ENCODE measurements at regions not wholly inside any gene's neighbourhood (a gene's known extent, or its start where the extent isn't known, plus 50 kb on each side); places are given as distances from the start of the nearest gene placed in this dataset.
A peak's percentile ranks its signal among the peaks of the same experiment; 100 is the strongest.
"Not testable (repeated sequence)": the region's sequence is repeated elsewhere in the genome, so short reads cannot be mapped to it uniquely, and the experiment has no call there.

GRCh38 chr1:147348592-147348991 lies 106.1 kb downstream of the CHD1L start:
- not testable (repeated sequence) for DNase-seq

- no peak for DNase-seq
Observed at GRCh38 chr1:147349533-147349932, 107.0 kb downstream of the CHD1L start.

DNA sequence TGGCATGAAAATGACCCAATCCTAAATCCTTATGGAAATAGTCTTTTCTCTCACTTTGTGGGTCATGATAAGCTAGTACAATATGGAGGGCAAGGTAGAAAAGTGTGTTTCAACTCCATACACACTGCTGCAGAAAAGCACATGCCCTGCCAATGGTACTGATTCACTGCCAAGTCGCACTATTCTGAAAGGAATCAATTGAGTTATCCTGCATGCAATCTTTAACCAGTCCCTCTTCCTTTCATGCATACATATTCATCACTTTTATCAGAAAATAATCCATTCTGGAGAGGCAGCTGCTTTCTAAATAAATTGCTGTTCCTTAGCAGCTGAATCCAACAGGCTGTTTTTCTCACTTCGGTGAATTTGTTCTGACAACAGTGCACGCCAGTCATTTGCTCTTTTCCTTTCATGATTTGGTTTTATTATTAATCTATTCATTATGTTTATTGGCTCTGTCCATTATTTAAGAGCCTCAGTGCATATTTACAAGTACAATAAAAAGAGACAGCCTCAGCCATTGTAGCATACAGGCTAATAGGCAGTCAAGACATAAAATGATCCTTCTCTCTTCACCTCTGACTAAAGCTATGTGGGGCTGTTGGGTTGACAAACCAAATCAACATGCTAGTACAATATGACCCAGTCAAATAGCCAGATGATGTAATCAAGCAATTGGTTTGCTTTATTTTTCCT lies 108.8 kb downstream of the CHD1L start:
- DNase-seq, result no peak

DNA sequence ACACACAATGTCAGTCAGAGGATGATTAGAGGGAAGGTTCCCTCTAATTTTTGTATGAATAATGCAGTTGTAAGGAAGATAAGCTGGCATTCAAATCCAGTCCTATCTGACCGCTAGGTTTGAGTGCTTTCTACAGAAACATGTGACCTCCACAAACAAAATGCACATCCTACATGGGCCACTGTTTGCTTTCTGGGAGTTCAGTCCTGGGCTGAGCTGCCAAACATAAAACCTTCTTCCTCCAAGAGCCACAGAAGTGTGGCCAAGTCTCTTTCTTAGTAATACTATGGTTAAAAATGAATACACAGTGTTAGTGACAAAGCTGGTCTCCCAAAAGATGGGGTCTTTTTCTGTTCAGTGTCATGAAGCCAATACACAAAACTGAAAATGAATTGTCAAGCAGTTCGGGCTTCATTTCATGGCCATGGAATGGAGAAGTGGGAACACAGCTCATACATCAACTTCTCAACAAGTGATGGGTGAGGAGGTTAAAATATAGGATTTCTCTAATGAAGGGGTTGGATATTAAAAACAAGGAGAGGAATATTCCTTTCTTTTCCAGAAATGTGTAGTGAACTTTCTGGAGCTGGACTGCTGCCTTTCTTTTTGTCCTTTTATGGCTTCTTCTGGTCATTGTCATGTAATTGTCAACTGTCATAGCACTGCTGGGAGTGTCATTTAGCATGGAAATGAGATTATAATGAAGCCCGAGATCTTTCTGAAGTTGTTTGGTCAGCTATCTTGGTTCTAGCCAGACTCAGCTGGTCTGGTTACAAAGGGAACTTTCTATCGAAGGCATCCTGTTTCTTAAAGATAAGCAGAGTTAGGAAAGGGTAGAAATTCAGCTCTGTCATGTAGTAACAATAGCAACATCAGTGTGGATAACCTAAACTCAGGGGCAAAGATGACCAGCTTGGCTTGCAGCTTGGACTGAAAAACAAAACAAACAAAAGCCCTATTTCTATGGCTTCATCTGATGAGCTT lies 135.1 kb downstream of the CHD1L start:
- DNase-seq, result no peak

DNA sequence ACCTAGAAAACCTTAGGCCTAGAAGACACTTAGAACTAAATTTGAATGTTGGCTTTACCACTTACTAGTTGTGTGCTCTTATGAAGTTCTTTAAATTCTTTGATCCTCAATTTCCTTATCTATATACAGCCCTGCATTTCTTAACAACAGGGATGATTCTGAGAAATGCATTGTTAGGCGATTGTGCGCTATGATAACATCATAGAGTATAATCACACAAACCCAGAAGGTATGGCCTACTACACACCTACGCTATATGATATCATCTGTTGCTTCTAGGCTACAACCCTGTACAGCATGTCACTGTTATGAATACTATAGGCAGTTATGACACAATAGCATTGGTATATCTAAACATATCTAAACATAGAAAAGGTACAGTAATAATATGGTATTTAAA lies 137.4 kb downstream of the CHD1L start:
- DNase-seq, result no peak

DNA sequence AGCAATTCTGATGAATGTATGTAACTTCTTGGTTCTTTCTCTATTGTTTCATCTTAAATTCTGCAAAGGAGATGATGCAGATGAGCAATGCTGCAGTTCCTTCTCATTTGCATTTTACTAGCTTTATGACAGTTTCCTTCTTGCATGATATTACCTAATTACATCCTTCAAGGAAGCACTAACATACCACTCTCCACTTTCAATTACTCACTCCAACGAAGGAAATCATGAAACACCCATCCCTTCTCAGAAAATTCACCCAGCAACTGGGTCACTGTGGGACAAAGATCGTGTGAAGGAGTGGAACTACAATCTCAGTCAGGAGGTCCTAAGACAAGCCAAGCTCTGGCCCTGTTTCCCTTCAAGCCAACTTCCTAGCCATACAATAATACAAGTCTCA lies 142.3 kb downstream of the CHD1L start:
- DNase-seq, result no peak

DNA sequence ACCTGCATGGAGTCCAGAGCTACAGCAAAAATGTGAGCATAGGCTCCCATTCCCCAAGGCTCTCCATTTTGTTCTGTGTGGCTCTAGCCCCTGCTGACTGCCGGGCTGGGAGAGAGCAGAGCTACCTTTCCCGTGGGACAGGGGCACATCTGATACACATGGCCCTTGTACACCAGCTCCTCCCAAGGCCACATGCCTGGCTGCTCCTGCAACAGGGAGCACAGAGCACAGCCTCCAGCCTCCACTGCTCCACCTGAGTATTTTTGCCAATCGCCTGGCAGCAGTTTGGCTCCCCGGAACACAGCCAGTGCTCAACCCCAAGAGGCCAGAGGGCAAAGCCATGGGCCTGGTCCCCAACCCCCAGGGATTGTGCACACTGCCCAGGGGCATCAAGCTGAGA lies 146.5 kb downstream of the CHD1L start:
- DNase-seq, result no peak

GRCh38 chr1:147389532-147390184 lies 147.2 kb downstream of the CHD1L start:
- peak; percentile 56 for DNase-seq

- no peak for DNase-seq
Observed at GRCh38 chr1:147390185-147390542, 147.7 kb downstream of the CHD1L start.

DNA sequence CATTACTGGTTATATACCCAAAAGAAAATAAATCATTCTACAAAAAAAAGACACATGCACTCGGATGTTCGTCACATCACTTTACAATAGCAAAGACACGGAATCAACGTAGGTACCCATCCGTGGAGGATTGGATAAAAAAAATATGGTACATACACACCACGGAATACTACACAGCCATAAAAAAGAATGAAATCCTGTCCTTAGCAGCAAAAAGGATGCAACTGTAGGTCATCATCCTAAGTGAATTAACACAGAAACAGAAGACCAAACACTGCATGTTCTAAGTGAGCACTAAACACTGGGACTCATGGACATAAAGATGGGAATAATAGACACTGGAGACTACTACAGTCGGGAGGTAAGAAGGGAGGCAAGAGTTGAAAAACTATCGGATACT lies 148.6 kb downstream of the CHD1L start:
- DNase-seq, result no peak

DNA sequence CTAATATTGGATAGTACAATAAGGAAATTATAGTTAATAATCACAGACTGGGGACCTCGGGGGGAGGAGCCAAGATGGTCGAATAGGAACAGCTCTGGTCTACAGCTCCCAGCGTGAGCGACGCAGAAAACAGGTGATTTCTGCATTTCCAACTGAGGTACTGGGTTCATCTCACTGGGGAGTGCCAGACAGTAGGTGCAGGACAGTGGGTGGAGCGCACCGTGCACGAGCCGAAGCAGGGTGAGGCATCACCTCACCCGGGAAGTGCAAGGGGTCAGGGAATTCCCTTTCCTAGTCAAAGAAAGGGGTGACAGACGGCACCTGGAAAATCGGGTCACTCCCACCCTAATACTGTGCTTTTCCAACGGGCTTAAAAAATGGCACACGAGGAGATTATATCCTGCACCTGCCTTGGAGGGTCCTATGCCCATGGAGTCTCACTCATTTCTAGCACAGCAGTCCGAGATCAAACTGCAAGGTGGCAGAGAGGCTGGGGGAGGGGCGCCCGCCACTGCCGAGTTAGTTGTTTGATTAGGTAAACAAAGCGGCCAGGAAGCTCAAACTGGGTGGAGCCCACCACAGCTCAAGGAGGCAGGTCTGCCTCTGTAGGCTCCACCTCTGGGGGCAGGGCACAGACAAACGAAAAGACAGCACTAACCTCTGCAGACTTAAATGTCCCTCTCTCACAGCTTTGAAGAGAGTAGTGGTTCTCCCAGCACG lies 138.8 kb upstream of the BCL9 start:
- not testable (repeated sequence) for DNase-seq

DNA sequence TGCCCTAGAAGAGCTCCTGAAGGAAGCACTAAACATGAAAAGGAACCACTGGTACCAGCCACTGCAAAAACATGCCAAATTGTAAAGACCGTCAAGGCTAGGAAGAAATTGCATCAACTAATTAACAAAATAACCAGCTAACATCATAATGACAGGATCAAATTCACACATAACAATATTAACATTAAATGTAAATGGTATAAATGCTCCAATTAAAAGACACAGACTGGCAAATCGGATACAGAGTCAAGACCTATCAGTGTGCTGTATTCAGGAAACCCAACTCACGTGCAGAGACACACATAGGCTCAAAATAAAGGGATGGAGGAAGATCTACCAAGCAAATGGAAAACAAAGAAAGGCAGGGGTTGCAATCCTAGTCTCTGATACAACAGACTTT lies 137.0 kb upstream of the BCL9 start:
- not testable (repeated sequence) for DNase-seq

- no peak for DNase-seq
Observed at GRCh38 chr1:147409886-147410285, 131.4 kb upstream of the BCL9 start.

DNA sequence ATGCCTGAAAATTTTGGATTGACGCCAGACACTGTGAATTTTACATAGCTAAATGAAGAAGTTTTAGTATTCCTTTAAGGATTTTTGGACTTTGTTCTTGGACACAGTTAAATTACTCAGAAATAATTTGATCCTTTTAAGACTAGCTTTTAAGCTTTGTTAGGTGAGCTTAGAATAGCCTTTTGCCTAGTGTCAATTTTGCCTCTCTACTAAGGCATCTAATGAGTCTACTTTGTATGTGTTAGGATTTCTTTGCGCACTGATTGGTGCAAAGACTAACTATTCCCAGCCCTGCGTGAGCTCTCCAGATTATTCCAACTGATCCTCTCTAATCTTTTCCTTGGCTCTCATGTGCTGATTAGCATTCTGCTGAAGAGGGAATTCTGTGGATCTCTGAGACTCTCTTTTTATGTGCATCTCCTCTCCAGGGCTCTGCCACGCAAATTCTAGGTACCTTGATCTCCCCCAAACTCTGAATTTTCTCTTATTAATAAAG lies 128.1 kb upstream of the BCL9 start:
- no peak for DNase-seq

DNA sequence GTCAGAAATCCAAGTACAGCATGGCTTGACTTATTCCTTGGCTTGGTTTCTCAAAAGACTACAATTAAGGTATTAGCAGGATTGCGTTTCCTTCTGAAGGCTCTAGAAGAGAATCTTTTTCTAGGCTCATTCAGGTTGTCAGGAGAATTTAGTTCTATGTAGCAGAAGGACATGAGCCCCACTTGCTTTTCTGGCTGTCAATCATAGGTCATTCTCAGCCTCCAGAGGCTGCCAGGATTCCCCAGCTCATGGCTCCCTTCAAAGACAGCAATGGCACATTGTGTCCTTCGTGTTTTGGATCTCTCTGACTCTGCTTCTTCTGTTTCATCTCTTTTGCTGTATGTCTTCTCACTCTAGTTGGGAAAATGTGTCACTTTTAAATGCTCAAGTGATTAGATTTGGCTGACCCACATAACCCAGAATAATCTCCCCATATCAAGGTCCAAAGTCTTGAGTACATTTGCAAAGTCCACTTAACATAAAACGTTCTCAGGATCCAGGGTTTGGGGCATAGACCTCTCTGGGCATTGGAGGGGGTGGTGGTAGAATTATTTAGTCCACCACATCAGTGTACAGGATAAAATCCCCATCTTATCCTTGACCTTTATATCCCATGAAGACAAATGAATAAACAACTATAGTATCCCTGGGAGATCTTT lies 126.7 kb upstream of the BCL9 start:
- no peak for DNase-seq

DNA sequence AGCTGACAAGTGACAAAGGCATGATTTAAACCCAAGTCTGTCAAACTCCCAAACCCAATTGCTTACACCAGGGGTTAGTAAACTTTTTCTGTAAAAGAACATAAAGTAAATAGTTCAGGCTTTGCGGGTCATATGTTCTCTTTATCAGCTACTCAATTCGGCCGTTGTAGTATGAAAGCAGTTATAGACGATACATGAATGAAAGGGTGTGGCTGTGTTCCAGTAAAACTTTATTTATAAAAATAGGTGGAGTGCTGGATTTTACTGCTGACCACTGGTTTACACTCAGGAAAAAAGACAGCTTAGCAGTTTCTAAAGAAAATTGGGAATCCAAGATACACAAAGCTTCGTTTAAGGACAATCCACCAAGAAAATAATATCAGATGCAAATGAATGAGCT lies 124.3 kb upstream of the BCL9 start:
- DNase-seq, result no peak

- not testable (repeated sequence) for DNase-seq
Observed at GRCh38 chr1:147423100-147423827, 118.0 kb upstream of the BCL9 start.

GRCh38 chr1:147434921-147435320 lies 106.4 kb upstream of the BCL9 start:
- no peak for DNase-seq

DNA sequence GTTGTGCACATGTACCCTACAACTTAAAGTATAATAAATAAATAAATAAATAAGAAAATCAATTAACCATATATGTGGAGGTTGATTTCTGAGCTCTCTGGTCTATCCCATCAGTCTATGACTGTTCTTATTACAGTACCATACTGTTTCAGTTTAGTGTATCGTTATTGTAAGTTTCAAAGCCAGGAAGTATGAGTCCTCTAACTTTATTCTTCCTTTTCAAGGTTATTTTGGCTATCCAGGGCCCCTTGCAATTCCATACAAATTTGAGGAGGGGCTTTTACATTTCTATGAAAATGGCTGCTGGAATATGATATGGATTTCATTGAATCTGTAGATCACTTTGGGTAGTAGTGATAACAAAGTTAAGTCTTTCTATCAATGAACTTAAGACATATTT lies 96.9 kb upstream of the BCL9 start:
- DNase-seq, result no peak

- no peak for DNase-seq
Observed at GRCh38 chr1:147451628-147452027, 89.7 kb upstream of the BCL9 start.

DNA sequence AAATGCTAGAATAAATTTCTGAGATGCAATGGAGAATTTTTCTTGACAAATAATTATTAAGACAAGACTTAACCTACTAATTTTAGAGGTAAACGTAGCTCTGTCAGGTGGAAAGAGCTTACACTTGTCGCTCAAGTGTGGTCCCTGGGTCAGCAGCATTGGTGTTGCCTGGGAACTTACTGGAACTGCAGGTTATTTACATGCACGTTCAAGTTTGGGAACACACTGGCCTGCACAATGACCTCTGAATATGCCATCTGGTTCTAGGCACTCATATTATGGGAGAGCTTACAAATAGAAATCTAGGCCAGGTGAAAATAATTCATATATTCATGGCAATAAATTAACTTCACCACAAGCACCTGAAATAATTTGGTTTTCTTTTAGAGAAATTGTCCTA lies 88.5 kb upstream of the BCL9 start:
- DNase-seq, result no peak

DNA sequence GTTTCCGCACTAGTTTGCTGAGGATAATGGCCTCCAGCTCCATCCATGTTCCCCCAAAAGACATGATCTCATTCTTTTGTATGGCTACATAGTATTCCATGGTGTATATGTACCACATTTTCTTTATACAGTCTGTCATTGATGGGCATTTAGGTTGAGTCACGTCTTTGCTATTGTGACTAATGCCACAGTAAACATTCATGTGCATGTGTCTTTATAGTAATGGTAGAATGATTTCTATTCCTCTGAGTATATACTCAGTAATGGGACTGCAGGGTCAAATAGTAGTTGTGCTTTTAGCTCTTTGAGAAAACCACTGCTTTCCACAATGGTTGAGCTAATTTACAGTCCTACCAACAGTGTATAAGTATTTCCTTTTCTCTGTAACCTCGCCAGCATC lies 78.3 kb upstream of the BCL9 start:
- no peak for DNase-seq

Data from activated CD8-positive, alpha-beta memory T cell treated with anti-CD3 and anti-CD28 coated beads for 24 hours (primary cell).